HEK293 (cell line): ENCODE measurements at regions not wholly inside any gene's neighbourhood (a gene's known extent, or its start where the extent isn't known, plus 50 kb on each side); places are given as distances from the start of the nearest gene placed in this dataset.

ENCODE experiments used
- CTCF ChIA-PET: fragments of 350-600 bp; formaldehyde crosslinking; extraction: SDS; loops from one replicate; lab custom pipeline; 2021; ENCODE audit warnings: antibody characterized with exemption; lab: Yijun Ruan, JAX
- POLR2A ChIA-PET: fragments of 300-600 bp; formaldehyde crosslinking; extraction: SDS; loops from one replicate; lab custom pipeline; 2020; ENCODE audit warnings: antibody characterized with exemption, inconsistent platforms; lab: Yijun Ruan, JAX
- H3K27ac ChIP-seq: fragments of 200-500 bp; sonication (Bioruptor generic); 2 replicates; pipeline ENCODE4 v1.5.1; 2014; ENCODE audit warnings: low read depth, low read length, control low read depth, inconsistent platforms; ENCODE audit errors: extremely low read depth
- H3K36me3 ChIP-seq, 2 experiments: fragments of 200-500 bp in 1 of 2; sonication (Bioruptor generic) in 1 of 2; 1 replicate in 1 of 2; 2 replicates in 1 of 2; pipeline ENCODE4 v1.5.1; 2014 to 2017; ENCODE audit warnings: inconsistent platforms in 2 of 2, low read length in 2 of 2; ENCODE audit not compliant: control insufficient read depth in 2 of 2, insufficient read depth in 1 of 2
- H3K4me1 ChIP-seq: fragments of 200-500 bp; sonication (Bioruptor generic); 2 replicates; pipeline ENCODE4 v1.5.1; 2014; ENCODE audit warnings: mild to moderate bottlenecking, low read length, inconsistent platforms; ENCODE audit not compliant: control insufficient read depth, insufficient read depth
- H3K4me3 ChIP-seq: 2 replicates; pipeline ENCODE4 v1.5.1; 2011; ENCODE audit warnings: low read depth, mild to moderate bottlenecking, control low read depth, low read length, moderate library complexity
- H3K9me3 ChIP-seq: fragments of 200-500 bp; sonication (Bioruptor generic); 2 replicates; pipeline ENCODE4 v1.5.1; 2014; ENCODE audit warnings: low read depth, low read length, inconsistent platforms; ENCODE audit not compliant: control insufficient read depth, insufficient read depth
- AEBP2 ChIP-seq: fragments of 450-650 bp; formaldehyde crosslinking; IDR thresholded peaks from 2 replicates; pipeline ENCODE4 v1.5.1; 2016; ENCODE audit warnings: missing biosample characterization, missing genetic modification characterization, borderline replicate concordance
- ATF2 ChIP-seq: fragments of 450-650 bp; formaldehyde crosslinking; IDR thresholded peaks from 2 replicates; pipeline ENCODE4 v1.5.1; 2016; ENCODE audit warnings: missing biosample characterization, missing genetic modification characterization, low read depth
- BCL11B ChIP-seq: fragments of 450-650 bp; formaldehyde crosslinking; IDR thresholded peaks from 2 replicates; pipeline ENCODE4 v1.5.1; 2016; ENCODE audit warnings: low read depth, missing biosample characterization, missing genetic modification characterization
- GLIS1 ChIP-seq: fragments of 450-650 bp; formaldehyde crosslinking; IDR thresholded peaks from 2 replicates; pipeline ENCODE4 v1.5.1; 2016; ENCODE audit warnings: missing biosample characterization, missing genetic modification characterization
- MEIS1 ChIP-seq: sonication (generic); formaldehyde crosslinking; IDR thresholded peaks from 2 replicates; pipeline ENCODE4 v1.8.1; 2022; ENCODE audit warnings: missing genetic modification reagents, mild to moderate bottlenecking, borderline replicate concordance
- SP3 ChIP-seq: fragments of 450-650 bp; formaldehyde crosslinking; IDR thresholded peaks from 2 replicates; pipeline ENCODE4 v1.5.1; 2016; ENCODE audit warnings: missing biosample characterization, missing genetic modification characterization
- YY1 ChIP-seq: fragments of 450-650 bp; formaldehyde crosslinking; IDR thresholded peaks from 2 replicates; pipeline ENCODE4 v1.5.1; 2018; ENCODE audit warnings: missing biosample characterization, missing genetic modification characterization
- ZBTB44 ChIP-seq: fragments of 450-650 bp; IDR thresholded peaks from 2 replicates; pipeline ENCODE4 v1.5.1; 2018; ENCODE audit warnings: missing biosample characterization, mild to moderate bottlenecking, missing genetic modification characterization
- ZNF132 ChIP-seq: fragments of 450-650 bp; formaldehyde crosslinking; IDR thresholded peaks from 2 replicates; pipeline ENCODE4 v1.5.1; 2017; ENCODE audit warnings: missing biosample characterization, missing genetic modification characterization, borderline replicate concordance
- ZNF148 ChIP-seq: fragments of 450-650 bp; formaldehyde crosslinking; IDR thresholded peaks from 2 replicates; pipeline ENCODE4 v1.5.0; 2017; ENCODE audit warnings: missing biosample characterization, missing genetic modification characterization, borderline replicate concordance
- ZNF16 ChIP-seq: fragments of 450-650 bp; formaldehyde crosslinking; IDR thresholded peaks from 2 replicates; pipeline ENCODE4 v1.5.1; 2016; ENCODE audit warnings: low read depth, missing biosample characterization, missing genetic modification characterization
- ZNF221 ChIP-seq: fragments of 450-650 bp; formaldehyde crosslinking; IDR thresholded peaks from 2 replicates; pipeline ENCODE4 v1.5.1; 2017; ENCODE audit warnings: missing biosample characterization, missing genetic modification characterization, borderline replicate concordance
- ZNF24 ChIP-seq: fragments of 450-650 bp; formaldehyde crosslinking; IDR thresholded peaks from 2 replicates; pipeline ENCODE4 v1.5.1; 2016; ENCODE audit warnings: missing biosample characterization, missing genetic modification characterization
- ZNF350 ChIP-seq: fragments of 450-650 bp; formaldehyde crosslinking; IDR thresholded peaks from 2 replicates; pipeline ENCODE4 v1.5.0; 2017; ENCODE audit warnings: missing biosample characterization, mild to moderate bottlenecking, missing genetic modification characterization
- ZNF513 ChIP-seq: fragments of 450-650 bp; IDR thresholded peaks from 2 replicates; pipeline ENCODE4 v1.5.1; 2018; ENCODE audit warnings: missing biosample characterization, missing genetic modification characterization
- ZNF585B ChIP-seq: fragments of 450-650 bp; formaldehyde crosslinking; IDR thresholded peaks from 2 replicates; pipeline ENCODE4 v1.5.1; 2016; ENCODE audit warnings: missing biosample characterization, missing genetic modification characterization
- ZNF623 ChIP-seq: fragments of 450-650 bp; formaldehyde crosslinking; IDR thresholded peaks from 2 replicates; pipeline ENCODE4 v1.5.1; 2016; ENCODE audit warnings: missing biosample characterization, missing genetic modification characterization
- ZNF791 ChIP-seq: fragments of 450-650 bp; formaldehyde crosslinking; IDR thresholded peaks from 2 replicates; pipeline ENCODE4 v1.5.1; 2016; ENCODE audit warnings: missing biosample characterization, missing genetic modification characterization
- ZSCAN18 ChIP-seq: fragments of 450-650 bp; formaldehyde crosslinking; IDR thresholded peaks from 2 replicates; pipeline ENCODE4 v1.5.1; 2016; ENCODE audit warnings: missing biosample characterization, missing genetic modification characterization
- ZSCAN5A ChIP-seq: fragments of 450-650 bp; formaldehyde crosslinking; IDR thresholded peaks from 2 replicates; pipeline ENCODE4 v1.5.1; 2016; ENCODE audit warnings: missing biosample characterization, missing genetic modification characterization
- ZXDB ChIP-seq: fragments of 450-650 bp; formaldehyde crosslinking; IDR thresholded peaks from 2 replicates; pipeline ENCODE4 v1.5.1; 2016; ENCODE audit warnings: missing biosample characterization, missing genetic modification characterization

- Histone ChIP-seq H3K4me1 (no peaks in the 10 kb centered on the region), H3K36me3 (no peaks in the 10 kb centered on the region), H3K9me3 (no peaks in the 10 kb centered on the region), H3K27ac (no peak overlapping the region), H3K4me3 (no peak overlapping the region)
- TF ChIP-seq BCL11B (tag by site-specific recombination) (no peak), ZNF350 (tag by site-specific recombination) (no peak), ZBTB44 (no peak), ZXDB (no peak), MEIS1 (no peak), ZSCAN18 (no peak), ATF2 (no peak), YY1 (tag by site-specific recombination) (no peak), AEBP2 (tag by site-specific recombination) (no peak)
- ChIA-PET CTCF (interaction anchor here (0.6 to 0.8 kb wide), 3 partner anchors 39 to 709 kb away, joined by 3 to 5 read pairs (median 4); no protein-coding TSS in a partner anchor), POLR2A (no interaction called here)
Measured at GRCh38 chr2:217222309-217222910, 362.5 kb upstream of the TNP1 start.

GRCh38 chr2:217220228-217221013 is 360.6 kb upstream of the TNP1 start:
- POLR2A ChIA-PET: no interaction called here
- no peak overlapping the region for H3K4me3 ChIP-seq
- no peaks in the 10 kb centered on the region for H3K36me3 ChIP-seq
- no peak overlapping the region for H3K27ac ChIP-seq
- no peaks in the 10 kb centered on the region for H3K4me1 ChIP-seq
- CTCF ChIA-PET: interaction anchor here (0.6 kb wide), 1 partner anchor 290 kb away, joined by 4 read pairs; no protein-coding TSS in a partner anchor
- H3K9me3 ChIP-seq: no peaks in the 10 kb centered on the region
- no peak for TF ChIP-seq ZNF221 (tag by site-specific recombination)
- TF ChIP-seq ZNF513: no peak
- TF ChIP-seq SP3 (tag by site-specific recombination): no peak
- no peak for TF ChIP-seq ZNF132
- TF ChIP-seq YY1 (tag by site-specific recombination): no peak
- no peak for TF ChIP-seq GLIS1
- no peak for TF ChIP-seq ZSCAN5A (tag by site-specific recombination)
- TF ChIP-seq ZNF791 (tag by site-specific recombination): no peak
- no peak for TF ChIP-seq ZNF16 (tag by site-specific recombination)
- TF ChIP-seq ZNF585B (tag by site-specific recombination): no peak
- TF ChIP-seq ZNF148 (tag by site-specific recombination): no peak
- no peak for TF ChIP-seq ZNF24 (tag by site-specific recombination)
- no peak for TF ChIP-seq ZNF623
